T-helper 2 cell treated with Interferon-gamma antibody and Interleukin-4, amounts not matched to agents 5 μg/mL and 100 μg/mL, for 36 hours (primary cell): ENCODE measurements at regions not wholly inside any gene's neighbourhood (a gene's known extent, or its start where the extent isn't known, plus 50 kb on each side); places are given as distances from the start of the nearest gene placed in this dataset.
"Not testable (repeated sequence)": the region's sequence is repeated elsewhere in the genome, so short reads cannot be mapped to it uniquely, and the experiment has no call there.

Source experiments
- DNase-seq: peaks from one replicate; pipeline ENCODE4 v3.0.0; 2021; ENCODE audit warnings: low spot score
- H3K27ac Mint-ChIP-seq: one replicate; pipeline ENCODE4 v1.8.0; 2021; ENCODE audit warnings: mild to moderate bottlenecking, mixed read lengths
- H3K27me3 Mint-ChIP-seq: one replicate; pipeline ENCODE4 v1.8.0; 2021; ENCODE audit warnings: low read depth, mixed read lengths
- H3K36me3 Mint-ChIP-seq: one replicate; pipeline ENCODE4 v1.8.0; 2021; ENCODE audit warnings: low read depth, mixed read lengths
- H3K4me1 Mint-ChIP-seq: one replicate; pipeline ENCODE4 v1.8.0; 2021; ENCODE audit warnings: low read depth, mixed read lengths
- H3K4me3 Mint-ChIP-seq: one replicate; pipeline ENCODE4 v1.8.0; 2022; ENCODE audit warnings: mild to moderate bottlenecking, moderate library complexity, mixed read lengths
- H3K9me3 Mint-ChIP-seq: one replicate; pipeline ENCODE4 v1.8.0; 2021; ENCODE audit warnings: mixed read lengths

DNA sequence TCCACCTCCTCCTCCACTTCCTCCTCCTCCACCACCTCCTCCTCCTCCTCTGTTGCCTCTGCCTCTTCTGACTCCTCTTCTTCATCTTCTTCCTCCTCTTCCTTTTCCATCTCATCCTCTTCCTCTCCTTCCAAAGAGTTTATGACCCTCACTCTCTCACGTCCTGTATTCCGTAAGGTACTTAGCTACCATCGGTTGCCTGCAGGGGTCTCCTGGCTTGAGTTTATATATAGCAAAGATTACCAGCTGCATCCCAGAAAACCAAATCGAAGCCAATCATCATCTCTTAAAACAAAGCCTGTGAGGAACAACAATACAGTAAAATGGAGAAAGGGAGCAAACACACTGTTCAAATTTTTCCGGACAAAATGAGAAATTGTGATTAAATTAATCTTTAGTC lies 317.4 kb downstream of the C3orf38 start:
- H3K4me1 Mint-ChIP-seq, result no peaks in the 10 kb centered on the region
- H3K27me3 Mint-ChIP-seq, result no peaks in the 10 kb centered on the region
- peaks cover 30% of the 10 kb centered on the region for H3K9me3 Mint-ChIP-seq
- H3K27ac Mint-ChIP-seq, result no peak overlapping the region
- no peak for DNase-seq
- H3K4me3 Mint-ChIP-seq, result no peak overlapping the region
- no peaks in the 10 kb centered on the region for H3K36me3 Mint-ChIP-seq

DNA sequence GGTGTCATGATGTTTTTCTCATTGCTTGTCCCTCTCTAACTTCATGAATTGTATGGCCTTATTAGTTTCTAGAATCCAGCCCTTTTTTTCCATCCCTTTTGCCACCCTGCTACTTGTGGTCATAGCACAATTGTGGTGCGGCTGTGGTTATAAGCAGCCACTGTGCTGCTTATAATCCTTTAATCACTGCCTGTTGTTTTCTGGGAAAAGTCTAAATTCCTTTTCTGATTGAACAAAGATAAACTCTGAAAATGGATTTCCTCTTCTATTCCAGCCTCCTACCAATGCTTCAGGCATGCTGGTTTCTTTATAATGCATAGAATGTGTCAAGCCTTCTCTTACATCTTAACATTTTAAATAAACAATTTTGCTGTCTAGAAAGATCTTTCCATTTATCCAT lies 319.5 kb downstream of the C3orf38 start:
- Mint-ChIP-seq H3K36me3 (no peaks in the 10 kb centered on the region), H3K27ac (no peak overlapping the region), H3K9me3 (peaks cover 25% of the 10 kb centered on the region), H3K4me3 (no peak overlapping the region), H3K4me1 (no peaks in the 10 kb centered on the region), H3K27me3 (no peaks in the 10 kb centered on the region)
- no peak for DNase-seq

DNA sequence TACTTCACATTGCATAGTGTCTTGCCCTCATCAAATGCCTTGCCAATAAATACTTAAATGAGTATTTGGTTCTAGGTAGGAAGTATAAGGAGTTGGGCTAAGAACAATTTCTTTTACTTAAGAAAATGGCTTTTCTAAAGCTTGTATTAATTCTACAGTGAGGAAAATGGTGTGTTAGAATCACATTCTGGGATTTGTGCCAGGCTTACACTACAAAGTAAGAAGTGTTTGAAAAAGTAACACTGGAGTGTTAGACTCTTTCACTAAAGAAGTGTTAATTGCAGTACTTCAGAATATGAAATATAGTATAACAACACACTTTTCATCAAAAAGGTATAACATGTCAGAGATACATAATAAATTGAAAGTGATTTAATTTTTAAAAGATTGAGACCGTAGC lies 328.7 kb downstream of the C3orf38 start:
- no peak overlapping the region for H3K4me3 Mint-ChIP-seq
- no peaks in the 10 kb centered on the region for H3K9me3 Mint-ChIP-seq
- H3K27me3 Mint-ChIP-seq, result no peaks in the 10 kb centered on the region
- H3K27ac Mint-ChIP-seq, result no peak overlapping the region
- H3K36me3 Mint-ChIP-seq, result no peaks in the 10 kb centered on the region
- no peaks in the 10 kb centered on the region for H3K4me1 Mint-ChIP-seq
- no peak for DNase-seq

DNA sequence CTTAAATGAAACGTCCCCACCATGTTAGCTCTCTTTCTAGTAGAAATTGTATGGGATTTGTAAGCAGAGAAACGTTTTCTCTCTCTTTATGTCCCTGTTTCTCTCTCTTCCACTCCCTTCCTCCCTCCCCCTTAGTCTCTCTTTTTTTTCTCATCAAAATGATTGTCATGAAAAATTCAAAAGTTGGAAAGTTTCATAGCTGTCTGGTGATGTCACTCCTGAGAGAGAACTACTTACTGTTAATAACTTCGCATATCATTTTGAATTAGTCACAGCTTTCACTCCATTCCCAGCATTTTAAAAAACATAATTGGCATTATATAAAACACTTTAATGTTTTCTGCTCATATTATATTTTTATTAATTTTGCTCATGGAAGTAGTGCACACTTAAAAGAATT lies 331.1 kb downstream of the C3orf38 start:
- no peak for DNase-seq
- peaks cover 4% of the 10 kb centered on the region for H3K4me1 Mint-ChIP-seq
- no peaks in the 10 kb centered on the region for H3K9me3 Mint-ChIP-seq
- H3K4me3 Mint-ChIP-seq, result no peak overlapping the region
- H3K36me3 Mint-ChIP-seq, result no peaks in the 10 kb centered on the region
- H3K27me3 Mint-ChIP-seq, result no peaks in the 10 kb centered on the region
- no peak overlapping the region for H3K27ac Mint-ChIP-seq

DNA sequence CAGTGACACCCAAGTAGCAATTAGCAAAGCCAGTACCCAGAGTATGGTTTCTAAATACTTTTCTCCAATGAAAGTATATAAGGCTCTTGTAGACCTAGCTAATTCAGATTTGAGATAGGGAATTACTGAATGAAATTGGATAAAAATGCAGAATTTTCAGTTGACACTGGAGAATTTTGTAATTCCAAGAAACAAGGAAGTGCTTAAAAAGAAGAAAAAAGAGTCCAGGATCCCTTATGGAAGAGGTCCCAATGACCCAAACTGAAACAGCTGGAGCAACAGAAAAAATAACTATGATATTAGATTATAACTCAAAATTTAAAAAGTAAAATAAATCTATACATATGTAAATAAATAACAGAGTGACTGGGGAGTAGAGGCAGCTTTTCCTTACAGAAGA lies 335.2 kb downstream of the C3orf38 start:
- no peak overlapping the region for H3K4me3 Mint-ChIP-seq
- DNase-seq, result no peak
- no peaks in the 10 kb centered on the region for H3K36me3 Mint-ChIP-seq
- no peaks in the 10 kb centered on the region for H3K9me3 Mint-ChIP-seq
- H3K4me1 Mint-ChIP-seq, result peaks cover 4% of the 10 kb centered on the region
- no peak overlapping the region for H3K27ac Mint-ChIP-seq
- H3K27me3 Mint-ChIP-seq, result no peaks in the 10 kb centered on the region

DNA sequence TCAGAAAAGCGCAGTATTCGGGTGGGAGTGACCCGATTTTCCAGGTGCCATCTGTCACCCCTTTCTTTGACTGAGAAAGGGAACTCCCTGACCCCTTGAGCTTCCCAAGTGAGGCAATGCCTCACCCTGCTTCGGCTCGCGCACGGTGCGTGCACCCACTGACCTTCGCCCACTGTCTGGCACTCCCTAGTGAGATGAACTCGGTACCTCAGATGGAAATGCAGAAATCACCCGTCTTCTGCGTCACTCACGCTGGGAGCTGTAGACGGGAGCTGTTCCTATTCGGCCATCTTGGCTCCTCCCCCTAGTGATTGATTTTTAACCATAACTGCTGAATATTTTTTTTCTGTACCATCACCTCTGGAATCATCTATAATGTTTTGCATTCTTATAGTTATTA lies 359.1 kb downstream of the C3orf38 start:
- not testable (repeated sequence) for H3K27me3 Mint-ChIP-seq, H3K4me3 Mint-ChIP-seq, DNase-seq, H3K27ac Mint-ChIP-seq, H3K4me1 Mint-ChIP-seq, H3K36me3 Mint-ChIP-seq
- H3K9me3 Mint-ChIP-seq, result peaks cover 15% of the 10 kb centered on the region

DNA sequence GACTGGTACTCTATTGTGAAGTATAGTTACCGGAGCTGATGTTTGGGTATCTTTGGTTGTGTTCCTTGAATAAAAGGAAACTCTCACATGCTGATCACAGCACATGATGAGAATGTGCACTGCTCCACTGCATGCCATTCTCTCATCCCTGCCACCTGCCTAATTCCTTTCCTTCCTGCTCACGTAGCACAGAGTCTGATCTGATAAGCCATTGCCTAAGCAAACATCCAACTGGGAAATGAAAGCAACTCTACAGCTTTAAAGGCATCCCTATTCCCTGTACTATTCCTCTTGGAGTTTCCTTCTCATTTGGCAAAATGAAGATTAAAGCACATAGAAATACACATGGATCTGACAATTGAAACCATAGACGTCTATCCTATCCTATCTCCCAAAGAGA lies 359.8 kb downstream of the C3orf38 start:
- H3K4me1 Mint-ChIP-seq, result no peaks in the 10 kb centered on the region
- H3K27ac Mint-ChIP-seq, result no peak overlapping the region
- H3K4me3 Mint-ChIP-seq, result no peak overlapping the region
- H3K27me3 Mint-ChIP-seq, result no peaks in the 10 kb centered on the region
- H3K9me3 Mint-ChIP-seq, result peaks cover 15% of the 10 kb centered on the region
- DNase-seq, result no peak
- no peaks in the 10 kb centered on the region for H3K36me3 Mint-ChIP-seq

DNA sequence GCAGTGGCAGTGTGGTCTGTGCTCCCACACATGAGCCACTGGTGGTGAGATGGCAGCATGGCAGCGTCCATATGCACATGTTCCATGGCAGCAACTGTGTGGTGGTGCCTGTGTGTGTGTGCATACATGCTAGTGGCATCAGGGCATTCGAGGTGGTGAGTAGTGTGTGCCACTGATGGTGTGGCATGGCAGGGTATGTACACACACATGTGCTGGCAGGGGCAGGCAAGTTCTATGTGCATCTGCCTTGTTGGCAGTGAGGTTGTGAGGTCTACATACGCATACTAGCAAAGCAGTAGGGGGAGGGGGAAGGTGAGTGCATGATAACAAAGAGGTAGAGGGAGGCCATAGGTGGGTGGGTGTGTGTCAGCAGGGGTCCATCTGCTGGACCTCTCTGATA lies 378.7 kb downstream of the C3orf38 start:
- no peaks in the 10 kb centered on the region for H3K27me3 Mint-ChIP-seq
- DNase-seq, result no peak
- no peak overlapping the region for H3K27ac Mint-ChIP-seq
- no peak overlapping the region for H3K4me3 Mint-ChIP-seq
- no peaks in the 10 kb centered on the region for H3K4me1 Mint-ChIP-seq
- H3K36me3 Mint-ChIP-seq, result no peaks in the 10 kb centered on the region
- peaks cover 7% of the 10 kb centered on the region for H3K9me3 Mint-ChIP-seq

DNA sequence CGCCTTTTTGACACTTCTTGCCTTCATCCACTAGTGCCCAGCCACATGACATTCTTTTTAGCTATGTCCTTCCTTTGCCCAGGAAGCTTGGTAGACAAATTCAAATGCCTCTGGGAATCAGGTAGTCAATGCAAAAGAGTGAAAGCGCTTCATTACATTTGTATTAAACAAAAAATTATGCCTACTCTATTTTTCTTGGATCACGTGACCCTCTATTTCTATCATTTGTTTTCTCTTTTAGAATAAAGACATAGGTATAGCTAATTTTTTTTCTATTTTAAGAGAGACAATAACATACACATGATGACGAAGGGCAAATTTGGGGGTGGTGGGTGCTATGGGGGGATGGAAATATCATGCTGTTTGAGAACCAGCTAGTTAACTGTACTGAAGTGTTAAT lies 384.8 kb downstream of the C3orf38 start:
- Mint-ChIP-seq H3K27ac (no peak overlapping the region), H3K27me3 (no peaks in the 10 kb centered on the region), H3K9me3 (no peaks in the 10 kb centered on the region), H3K4me3 (no peak overlapping the region), H3K36me3 (no peaks in the 10 kb centered on the region), H3K4me1 (no peaks in the 10 kb centered on the region)
- DNase-seq, result no peak

DNA sequence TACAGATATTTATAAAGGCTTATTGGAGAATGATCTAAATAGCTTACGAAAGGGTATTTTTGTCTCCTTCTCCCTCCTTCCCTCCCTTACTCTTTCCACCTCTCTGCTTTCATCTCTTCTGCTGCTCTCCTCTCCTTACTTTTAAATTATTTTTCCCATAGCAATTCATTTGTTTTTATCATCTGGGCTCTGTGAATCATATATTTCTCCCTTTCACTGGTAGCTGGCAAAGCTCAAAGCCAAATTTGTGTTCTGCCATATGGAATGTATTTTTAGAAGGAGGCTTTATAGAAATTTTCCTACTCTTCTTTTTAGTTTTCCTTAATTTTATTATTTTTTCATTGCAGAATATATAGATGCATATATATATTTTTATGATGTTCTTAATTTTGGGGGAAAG lies 385.8 kb downstream of the C3orf38 start:
- H3K36me3 Mint-ChIP-seq, result no peaks in the 10 kb centered on the region

DNA sequence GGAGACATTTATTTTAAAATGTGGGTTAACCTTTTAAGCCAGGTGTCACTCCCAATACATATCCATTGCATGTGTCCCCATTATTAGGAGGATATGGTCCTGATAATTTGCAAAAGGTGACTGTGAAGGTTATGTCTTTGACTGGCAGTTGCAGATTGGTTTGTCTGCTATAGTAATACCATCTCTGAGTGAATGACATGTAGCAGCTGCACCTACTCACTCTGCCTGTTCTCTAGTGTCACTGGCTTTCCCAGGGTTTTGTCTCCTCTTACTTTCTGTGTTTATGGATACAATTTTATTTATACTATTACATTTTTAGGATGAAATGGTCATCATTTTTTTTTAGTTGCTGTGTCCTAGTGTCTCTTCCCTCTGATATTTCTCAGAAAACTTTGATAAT lies 393.2 kb downstream of the C3orf38 start:
- no peak for DNase-seq
- Mint-ChIP-seq H3K9me3 (peaks cover 12% of the 10 kb centered on the region), H3K27ac (no peak overlapping the region), H3K27me3 (no peaks in the 10 kb centered on the region), H3K4me1 (no peaks in the 10 kb centered on the region), H3K36me3 (no peaks in the 10 kb centered on the region), H3K4me3 (no peak overlapping the region)

More for the DNA sequence above, 385.8 kb downstream of the C3orf38 start:
- no peak overlapping the region for H3K4me3 Mint-ChIP-seq
- H3K27ac Mint-ChIP-seq, result no peak overlapping the region
- no peak for DNase-seq
- H3K27me3 Mint-ChIP-seq, result no peaks in the 10 kb centered on the region
- no peaks in the 10 kb centered on the region for H3K9me3 Mint-ChIP-seq
- H3K4me1 Mint-ChIP-seq, result no peaks in the 10 kb centered on the region

DNA sequence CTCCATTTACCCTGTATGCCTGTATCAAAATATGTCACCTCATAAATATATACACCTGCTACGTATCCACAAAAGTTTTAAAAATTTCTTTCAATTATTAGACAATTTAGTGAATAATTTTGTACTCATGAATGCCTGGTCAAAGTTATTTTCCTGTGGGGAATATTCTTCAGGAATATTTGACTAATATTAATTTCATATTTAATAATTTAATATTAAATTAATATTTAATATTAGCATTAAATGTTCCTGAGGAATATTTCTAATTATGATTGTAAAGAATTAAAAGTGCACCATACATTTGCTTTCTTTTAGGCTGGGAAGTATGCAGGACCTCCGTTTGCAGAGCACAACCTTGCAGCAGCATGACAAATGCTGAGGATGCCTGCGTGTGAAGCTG lies 422.7 kb downstream of the C3orf38 start:
- H3K27ac Mint-ChIP-seq, result no peak overlapping the region
- peaks cover 21% of the 10 kb centered on the region for H3K9me3 Mint-ChIP-seq
- H3K4me1 Mint-ChIP-seq, result no peaks in the 10 kb centered on the region
- no peaks in the 10 kb centered on the region for H3K36me3 Mint-ChIP-seq
- H3K4me3 Mint-ChIP-seq, result no peak overlapping the region
- no peaks in the 10 kb centered on the region for H3K27me3 Mint-ChIP-seq
- DNase-seq, result no peak

DNA sequence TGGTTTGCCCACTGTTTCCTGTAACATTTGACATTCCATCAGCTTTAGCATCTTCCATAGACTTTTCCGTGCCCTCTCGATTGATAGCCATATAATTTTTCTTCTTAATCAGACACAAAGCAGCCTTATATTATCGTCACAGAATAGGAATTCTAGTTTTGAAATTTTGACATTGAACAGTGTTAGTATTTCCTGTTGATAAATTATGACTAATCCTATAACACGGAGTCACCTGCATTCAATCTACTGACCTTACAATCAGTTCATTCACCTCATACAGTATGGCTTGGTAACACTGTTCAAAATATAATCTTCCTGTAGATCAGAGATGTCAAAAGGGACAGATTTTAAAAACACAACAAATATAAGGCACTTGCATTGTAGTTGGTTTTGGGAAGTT lies 423.7 kb downstream of the C3orf38 start:
- Mint-ChIP-seq H3K36me3 (no peaks in the 10 kb centered on the region), H3K9me3 (peaks cover 15% of the 10 kb centered on the region), H3K27me3 (no peaks in the 10 kb centered on the region), H3K4me1 (no peaks in the 10 kb centered on the region), H3K27ac (no peak overlapping the region), H3K4me3 (no peak overlapping the region)
- DNase-seq, result no peak

DNA sequence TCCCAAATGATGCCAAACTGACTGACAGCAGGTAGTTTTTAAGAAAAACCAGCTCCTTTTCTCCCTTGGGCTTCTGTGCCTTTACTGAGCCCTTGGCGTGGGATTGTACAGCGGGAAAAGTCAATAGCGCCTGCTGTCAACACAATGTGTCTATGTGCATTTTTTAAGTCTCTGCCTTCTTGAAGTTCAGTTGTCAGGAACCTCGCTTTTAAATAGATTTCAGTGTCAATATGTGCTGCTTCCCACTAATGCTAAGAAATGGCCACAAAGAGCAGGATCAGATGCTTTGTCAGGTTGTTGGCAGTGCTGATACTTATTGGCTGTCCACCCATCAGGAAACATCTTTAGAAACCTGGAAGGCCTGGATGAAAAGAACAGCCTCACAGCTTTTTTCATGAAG lies 424.4 kb downstream of the C3orf38 start:
- H3K4me1 Mint-ChIP-seq, result no peaks in the 10 kb centered on the region
- H3K4me3 Mint-ChIP-seq, result no peak overlapping the region
- H3K27ac Mint-ChIP-seq, result no peak overlapping the region
- peaks cover 9% of the 10 kb centered on the region for H3K9me3 Mint-ChIP-seq
- H3K36me3 Mint-ChIP-seq, result no peaks in the 10 kb centered on the region
- DNase-seq, result no peak
- H3K27me3 Mint-ChIP-seq, result no peaks in the 10 kb centered on the region

DNA sequence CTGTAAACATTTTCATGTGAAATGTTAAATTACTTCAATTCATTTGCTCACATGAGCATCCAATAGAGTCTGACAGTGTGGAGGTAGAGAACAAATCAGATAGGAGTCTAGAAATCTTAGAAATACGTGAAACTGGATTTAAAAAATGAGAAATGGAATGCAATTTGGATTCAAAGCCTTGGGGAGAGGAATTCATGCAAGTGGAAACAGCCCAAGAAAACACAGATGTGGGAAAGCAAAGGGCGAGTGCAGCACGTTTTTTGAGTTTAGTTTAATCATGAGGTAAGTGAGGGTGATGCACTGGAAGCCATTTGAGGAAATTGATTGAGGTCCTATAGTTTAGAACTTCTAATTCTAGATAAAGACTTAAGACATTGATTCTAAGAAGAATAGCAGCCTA lies 434.7 kb downstream of the C3orf38 start:
- Mint-ChIP-seq H3K4me1 (no peaks in the 10 kb centered on the region), H3K36me3 (no peaks in the 10 kb centered on the region), H3K9me3 (peaks cover 7% of the 10 kb centered on the region), H3K27ac (no peak overlapping the region), H3K27me3 (no peaks in the 10 kb centered on the region), H3K4me3 (no peak overlapping the region)
- no peak for DNase-seq
